ENCODE measurements at regions not wholly inside any gene's neighbourhood (a gene's known extent, or its start where the extent isn't known, plus 50 kb on each side); places are given as distances from the start of the nearest gene placed in this dataset.

DNA sequence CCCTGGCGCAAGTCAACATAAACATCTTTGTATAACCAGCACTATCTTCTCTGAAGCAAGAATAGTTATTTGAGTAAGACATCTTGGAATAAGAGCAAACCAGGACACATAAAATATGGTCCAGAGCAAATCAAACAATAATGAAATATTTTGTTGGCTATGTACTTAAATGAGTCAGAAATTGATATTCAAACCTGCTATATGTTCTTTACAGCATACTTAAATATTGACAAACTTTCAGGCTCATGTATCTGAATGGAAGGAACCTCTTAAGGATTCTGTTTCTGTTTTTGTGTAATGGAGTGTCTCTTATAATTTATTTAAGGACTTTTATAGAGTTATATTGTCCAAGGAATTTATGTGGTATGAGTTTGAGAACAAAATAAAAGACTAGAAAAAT lies 747.3 kb downstream of the EFNA5 start:
- no peak overlapping the region for H3K9ac ChIP-seq (ENCODE audit: low read length in 3 of 3)
- no peaks in the 10 kb centered on the region for H3K9me3 ChIP-seq (ENCODE audit: control insufficient read depth in 2 of 3, insufficient read depth in 1 of 3, low read length in 3 of 3)
- no peaks in the 10 kb centered on the region for H3K36me3 ChIP-seq (ENCODE audit: control insufficient read depth in 2 of 3, insufficient read depth in 3 of 3, low read length in 3 of 3)
- H3K4me1 ChIP-seq (ENCODE audit: control insufficient read depth in 2 of 3, insufficient read depth in 2 of 3, low read depth in 1 of 3, low read length in 3 of 3): no peaks in the 10 kb centered on the region
- no peak overlapping the region for H3K27ac ChIP-seq (ENCODE audit: low read depth in 2 of 2, low read length in 2 of 2)
- intact Hi-C loops (cut with DNase I): no loop called here
- H3K27me3 ChIP-seq (ENCODE audit: control insufficient read depth, insufficient read depth, low read length): no peaks in the 10 kb centered on the region
- no peak overlapping the region for H3K4me3 ChIP-seq (ENCODE audit: low read length in 3 of 3)
- no peak for DNase-seq
- TF ChIP-seq, protein P1, sequence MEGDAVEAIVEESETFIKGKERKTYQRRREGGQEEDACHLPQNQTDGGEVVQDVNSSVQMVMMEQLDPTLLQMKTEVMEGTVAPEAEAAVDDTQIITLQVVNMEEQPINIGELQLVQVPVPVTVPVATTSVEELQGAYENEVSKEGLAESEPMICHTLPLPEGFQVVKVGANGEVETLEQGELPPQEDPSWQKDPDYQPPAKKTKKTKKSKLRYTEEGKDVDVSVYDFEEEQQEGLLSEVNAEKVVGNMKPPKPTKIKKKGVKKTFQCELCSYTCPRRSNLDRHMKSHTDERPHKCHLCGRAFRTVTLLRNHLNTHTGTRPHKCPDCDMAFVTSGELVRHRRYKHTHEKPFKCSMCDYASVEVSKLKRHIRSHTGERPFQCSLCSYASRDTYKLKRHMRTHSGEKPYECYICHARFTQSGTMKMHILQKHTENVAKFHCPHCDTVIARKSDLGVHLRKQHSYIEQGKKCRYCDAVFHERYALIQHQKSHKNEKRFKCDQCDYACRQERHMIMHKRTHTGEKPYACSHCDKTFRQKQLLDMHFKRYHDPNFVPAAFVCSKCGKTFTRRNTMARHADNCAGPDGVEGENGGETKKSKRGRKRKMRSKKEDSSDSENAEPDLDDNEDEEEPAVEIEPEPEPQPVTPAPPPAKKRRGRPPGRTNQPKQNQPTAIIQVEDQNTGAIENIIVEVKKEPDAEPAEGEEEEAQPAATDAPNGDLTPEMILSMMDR (IDR thresholded peaks at IDR 0.05; ENCODE audit: borderline replicate concordance, extremely low read depth, insufficient read depth): no peak
- FAIRE-seq: no peak

DNA sequence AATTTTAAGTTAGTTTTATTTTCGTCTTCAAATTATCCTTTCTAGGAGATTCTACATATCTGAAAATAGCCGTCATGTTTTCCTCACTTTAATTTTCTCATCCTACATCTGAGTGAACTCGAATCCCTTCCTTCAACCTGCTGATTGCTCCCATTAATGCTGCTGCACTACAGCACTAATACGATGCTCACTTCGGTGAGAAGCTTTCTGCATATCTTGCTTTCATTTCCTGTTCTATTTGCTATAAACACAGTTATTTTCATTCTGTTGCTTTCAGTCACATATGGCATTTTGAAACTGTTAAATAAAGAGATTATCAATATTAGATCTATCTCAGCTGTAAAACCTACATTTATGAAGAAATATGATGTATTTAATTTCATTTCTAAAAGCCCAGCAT lies 749.2 kb downstream of the EFNA5 start:
- no peak overlapping the region for H3K27ac ChIP-seq (ENCODE audit: low read depth in 2 of 2, low read length in 2 of 2)
- H3K9me3 ChIP-seq (ENCODE audit: control insufficient read depth in 2 of 3, insufficient read depth in 1 of 3, low read length in 3 of 3): peaks cover 0 to 2% (median 0%) of the 10 kb centered on the region in 3 donors
- no peaks in the 10 kb centered on the region for H3K27me3 ChIP-seq (ENCODE audit: control insufficient read depth, insufficient read depth, low read length)
- DNase-seq (no peak), FAIRE-seq (no peak)
- H3K4me3 ChIP-seq (ENCODE audit: low read length in 3 of 3): no peak overlapping the region
- intact Hi-C loops (cut with DNase I): no loop called here
- no peaks in the 10 kb centered on the region for H3K36me3 ChIP-seq (ENCODE audit: control insufficient read depth in 2 of 3, insufficient read depth in 3 of 3, low read length in 3 of 3)
- H3K9ac ChIP-seq (ENCODE audit: low read length in 3 of 3): no peak overlapping the region
- TF ChIP-seq, protein P1 (IDR thresholded peaks at IDR 0.05; ENCODE audit: borderline replicate concordance, extremely low read depth, insufficient read depth): no peak
- no peaks in the 10 kb centered on the region for H3K4me1 ChIP-seq (ENCODE audit: control insufficient read depth in 2 of 3, insufficient read depth in 2 of 3, low read depth in 1 of 3, low read length in 3 of 3)

DNA sequence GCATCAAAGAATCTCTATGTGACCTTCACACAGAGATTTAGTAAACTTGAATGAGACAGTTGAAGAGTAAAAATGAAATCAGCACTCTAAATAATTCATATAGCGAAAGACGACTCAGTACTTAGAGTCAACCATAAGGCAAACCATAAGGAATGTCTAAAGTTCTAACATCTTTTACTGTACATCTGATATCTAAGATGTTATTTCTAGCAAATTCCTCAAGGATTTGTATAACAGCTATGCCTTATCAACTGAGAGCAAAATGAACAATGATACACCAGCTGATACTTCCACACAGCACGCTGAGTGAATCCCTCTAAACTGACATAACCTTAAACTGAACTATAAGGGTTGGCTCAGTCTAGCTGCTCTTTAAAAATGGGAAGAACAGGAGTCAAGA lies 760.3 kb downstream of the EFNA5 start:
- Histone ChIP-seq H3K27me3 (ENCODE audit: control insufficient read depth, insufficient read depth, low read length) (no peaks in the 10 kb centered on the region), H3K9ac (ENCODE audit: low read length in 3 of 3) (no peak overlapping the region), H3K36me3 (ENCODE audit: control insufficient read depth in 2 of 3, insufficient read depth in 3 of 3, low read length in 3 of 3) (no peaks in the 10 kb centered on the region), H3K9me3 (ENCODE audit: control insufficient read depth in 2 of 3, insufficient read depth in 1 of 3, low read length in 3 of 3) (no peaks in the 10 kb centered on the region), H3K27ac (ENCODE audit: low read depth in 2 of 2, low read length in 2 of 2) (no peak overlapping the region), H3K4me1 (ENCODE audit: control insufficient read depth in 2 of 3, insufficient read depth in 2 of 3, low read depth in 1 of 3, low read length in 3 of 3) (no peaks in the 10 kb centered on the region), H3K4me3 (ENCODE audit: low read length in 3 of 3) (no peak overlapping the region)
- TF ChIP-seq, protein P1 (IDR thresholded peaks at IDR 0.05; ENCODE audit: borderline replicate concordance, extremely low read depth, insufficient read depth): no peak
- DNase-seq (no peak), FAIRE-seq (no peak)
- intact Hi-C loops (cut with DNase I): no loop called here

DNA sequence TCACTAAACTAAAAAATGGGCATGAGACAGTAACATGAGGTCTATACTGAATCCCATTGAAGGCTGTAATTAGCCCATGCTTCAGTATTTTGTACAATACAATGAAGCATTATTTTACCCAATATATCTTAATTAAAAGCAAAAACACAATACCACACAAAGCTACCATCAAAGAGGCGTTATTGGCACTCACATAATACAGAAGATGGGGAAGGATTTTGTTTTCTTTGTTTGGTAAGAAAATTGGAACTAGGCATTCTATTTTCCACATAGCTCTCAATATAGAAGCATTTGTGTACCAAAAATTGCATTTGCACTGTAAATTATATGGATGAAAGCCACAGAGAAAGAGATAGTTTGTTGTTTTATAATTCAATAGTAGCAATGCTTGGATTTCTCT lies 761.0 kb downstream of the EFNA5 start:
- Histone ChIP-seq H3K27me3 (ENCODE audit: control insufficient read depth, insufficient read depth, low read length) (no peaks in the 10 kb centered on the region), H3K4me3 (ENCODE audit: low read length in 3 of 3) (no peak overlapping the region), H3K9me3 (ENCODE audit: control insufficient read depth in 2 of 3, insufficient read depth in 1 of 3, low read length in 3 of 3) (no peaks in the 10 kb centered on the region), H3K9ac (ENCODE audit: low read length in 3 of 3) (no peak overlapping the region), H3K27ac (ENCODE audit: low read depth in 2 of 2, low read length in 2 of 2) (no peak overlapping the region), H3K4me1 (ENCODE audit: control insufficient read depth in 2 of 3, insufficient read depth in 2 of 3, low read depth in 1 of 3, low read length in 3 of 3) (no peaks in the 10 kb centered on the region), H3K36me3 (ENCODE audit: control insufficient read depth in 2 of 3, insufficient read depth in 3 of 3, low read length in 3 of 3) (no peaks in the 10 kb centered on the region)
- intact Hi-C loops (cut with DNase I): no loop called here
- DNase-seq (no peak), FAIRE-seq (no peak)
- TF ChIP-seq, protein P1 (IDR thresholded peaks at IDR 0.05; ENCODE audit: borderline replicate concordance, extremely low read depth, insufficient read depth): no peak
